H9 (cell line): ENCODE measurements at regions not wholly inside any gene's neighbourhood (a gene's known extent, or its start where the extent isn't known, plus 50 kb on each side); places are given as distances from the start of the nearest gene placed in this dataset.

Source experiments
- DNase-seq: peaks from one replicate; pipeline ENCODE4 v3.0.0-alpha.2; 2017
- H2AFZ ChIP-seq: one replicate; pipeline ENCODE4 v1.6.1; 2013; ENCODE audit warnings: mild to moderate bottlenecking, low read length, control low read depth, moderate library complexity
- H2AK5ac ChIP-seq: 2 replicates; pipeline ENCODE4 v1.6.1; 2013; ENCODE audit warnings: low read length, control low read depth, mixed read lengths; ENCODE audit not compliant: insufficient read length
- H2BK120ac ChIP-seq: one replicate; pipeline ENCODE4 v1.6.1; 2013; ENCODE audit warnings: low read depth, mild to moderate bottlenecking, low read length, control low read depth, inconsistent platforms; ENCODE audit not compliant: poor library complexity, severe bottlenecking
- H2BK12ac ChIP-seq: 2 replicates; pipeline ENCODE4 v1.6.1; 2013; ENCODE audit warnings: low read length, control low read depth, mixed read lengths, low read depth; ENCODE audit not compliant: insufficient read length
- H2BK15ac ChIP-seq: 2 replicates; pipeline ENCODE4 v1.6.1; 2013; ENCODE audit warnings: low read depth, low read length, control low read depth
- H2BK20ac ChIP-seq: one replicate; pipeline ENCODE4 v1.6.1; 2013; ENCODE audit warnings: low read depth, mild to moderate bottlenecking, low read length, control low read depth, inconsistent platforms; ENCODE audit not compliant: poor library complexity, severe bottlenecking
- H2BK5ac ChIP-seq: 2 replicates; pipeline ENCODE4 v1.6.1; 2013; ENCODE audit warnings: low read length, control low read depth, mixed read lengths; ENCODE audit not compliant: insufficient read length
- H3K14ac ChIP-seq: 2 replicates; pipeline ENCODE4 v1.6.1; 2013; ENCODE audit warnings: low read length, control low read depth; ENCODE audit not compliant: insufficient read depth
- H3K18ac ChIP-seq: 2 replicates; pipeline ENCODE4 v1.6.1; 2013; ENCODE audit warnings: low read depth, mild to moderate bottlenecking, mixed read lengths, low read length, control low read depth; ENCODE audit not compliant: insufficient read length
- H3K23ac ChIP-seq: 2 replicates; pipeline ENCODE4 v1.6.1; 2013; ENCODE audit warnings: low read length, control low read depth, mixed read lengths, low read depth; ENCODE audit not compliant: insufficient read length
- H3K23me2 ChIP-seq: 2 replicates; pipeline ENCODE4 v1.6.1; 2013; ENCODE audit warnings: low read depth, mild to moderate bottlenecking, mixed read lengths, low read length, control low read depth; ENCODE audit not compliant: insufficient read length, poor library complexity, severe bottlenecking
- H3K27ac ChIP-seq: 2 replicates; pipeline ENCODE4 v1.5.1; 2013; ENCODE audit warnings: low read length, control low read depth, mixed read lengths, low read depth; ENCODE audit not compliant: insufficient read length
- H3K27me3 ChIP-seq: 2 replicates; pipeline ENCODE4 v1.6.1; 2013; ENCODE audit warnings: low read length, control low read depth, inconsistent platforms; ENCODE audit not compliant: insufficient read depth
- H3K4ac ChIP-seq: 2 replicates; pipeline ENCODE4 v1.6.1; 2013; ENCODE audit warnings: low read depth, mild to moderate bottlenecking, control low read depth, inconsistent platforms, low read length, moderate library complexity
- H3K4me1 ChIP-seq: 2 replicates; pipeline ENCODE4 v1.6.1; 2013; ENCODE audit warnings: low read length, control low read depth, inconsistent platforms; ENCODE audit not compliant: insufficient read depth
- H3K4me2 ChIP-seq: 2 replicates; pipeline ENCODE4 v1.6.1; 2013; ENCODE audit warnings: low read length, control low read depth, mixed read lengths; ENCODE audit not compliant: insufficient read length, insufficient read depth
- H3K56ac ChIP-seq: 2 replicates; pipeline ENCODE4 v1.6.1; 2013; ENCODE audit warnings: low read depth, mild to moderate bottlenecking, mixed read lengths, low read length, control low read depth; ENCODE audit not compliant: insufficient read length
- H3K79me1 ChIP-seq: 2 replicates; pipeline ENCODE4 v1.6.1; 2013; ENCODE audit warnings: low read depth, mild to moderate bottlenecking, moderate library complexity, low read length, control low read depth, inconsistent platforms; ENCODE audit not compliant: insufficient read depth, poor library complexity, severe bottlenecking
- H3K79me2 ChIP-seq: 2 replicates; pipeline ENCODE4 v1.6.1; 2013; ENCODE audit warnings: low read length, control low read depth, inconsistent platforms; ENCODE audit not compliant: insufficient read depth
- H3K9ac ChIP-seq: 2 replicates; pipeline ENCODE4 v1.6.1; 2013; ENCODE audit warnings: low read length, control low read depth, mixed read lengths; ENCODE audit not compliant: insufficient read length; ENCODE audit errors: extremely low read depth
- H3K9me3 ChIP-seq: one replicate; pipeline ENCODE4 v1.6.1; 2013; ENCODE audit warnings: low read depth, low read length, inconsistent platforms; ENCODE audit not compliant: control insufficient read depth
- H3T11ph ChIP-seq: one replicate; pipeline ENCODE4 v1.6.1; 2013; ENCODE audit warnings: mild to moderate bottlenecking, low read length, control low read depth, inconsistent platforms
- H4K20me1 ChIP-seq: one replicate; pipeline ENCODE4 v1.6.1; 2013; ENCODE audit not compliant: control insufficient read depth, insufficient read length, insufficient read depth
- H4K5ac ChIP-seq: 2 replicates; pipeline ENCODE4 v1.6.1; 2013; ENCODE audit warnings: low read depth, mild to moderate bottlenecking, mixed read lengths, low read length, control low read depth; ENCODE audit not compliant: insufficient read length
- H4K8ac ChIP-seq: replicated peaks from 2 replicates; pipeline ENCODE4 v1.6.1; 2013; ENCODE audit warnings: low read length, control low read depth, mixed read lengths, low read depth; ENCODE audit not compliant: insufficient read length
- H4K91ac ChIP-seq: 2 replicates; pipeline ENCODE4 v1.6.1; 2013; ENCODE audit warnings: low read depth, mild to moderate bottlenecking, moderate library complexity, mixed read lengths, low read length, control low read depth; ENCODE audit not compliant: insufficient read length
- H3K27ac Mint-ChIP-seq, 3 experiments: 2 replicates in 2 of 3; 3 replicates in 1 of 3; pipeline ENCODE4 v1.8.0; 2020 to 2021; ENCODE audit warnings: mixed read lengths in 3 of 3, mild to moderate bottlenecking in 1 of 3, moderate library complexity in 1 of 3
- H3K27me3 Mint-ChIP-seq: 2 replicates; pipeline ENCODE4 v1.8.0; 2021; ENCODE audit warnings: low read depth, mild to moderate bottlenecking, moderate library complexity, mixed read lengths
- H3K36me3 Mint-ChIP-seq, 3 experiments: 2 replicates in 2 of 3; 3 replicates in 1 of 3; pipeline ENCODE4 v1.8.0; 2020 to 2021; ENCODE audit warnings: low read depth in 3 of 3, mixed read lengths in 3 of 3; ENCODE audit not compliant: insufficient read depth in 1 of 3
- H3K4me1 Mint-ChIP-seq, 2 experiments: 2 replicates each; pipeline ENCODE4 v1.8.0; 2020; ENCODE audit warnings: mixed read lengths in 2 of 2
- H3K4me3 Mint-ChIP-seq, 2 experiments: 2 replicates in 1 of 2; 3 replicates in 1 of 2; pipeline ENCODE4 v1.8.0; 2020 to 2021; ENCODE audit warnings: mild to moderate bottlenecking in 2 of 2, mixed read lengths in 2 of 2, moderate library complexity in 1 of 2
- H3K9me3 Mint-ChIP-seq, 2 experiments: 2 replicates in 1 of 2; 3 replicates in 1 of 2; pipeline ENCODE4 v1.8.0; 2020; ENCODE audit warnings: mild to moderate bottlenecking in 2 of 2, mixed read lengths in 2 of 2, moderate library complexity in 1 of 2
- WGBS: extraction: QIAGEN DNeasy Blood & Tissue Kit; methylation state at CpG from one replicate; pipeline ENCODE4 v1.1.7; 2013; ENCODE audit warnings: missing lambda C conversion rate, low lambda C conversion rate, mixed read lengths; ENCODE audit not compliant: insufficient read length; ENCODE audit errors: extremely low coverage; 5-methylcytosine and 5-hydroxymethylcytosine counted together
- TF ChIP-seq, protein P1 (sequence below): fragments of 200-600 bp; sonication (generic); conservative IDR thresholded peaks from 3 replicates; pipeline ENCODE4 v1.8.0; 2021; ENCODE audit warnings: antibody characterized with exemption, mild to moderate bottlenecking

GRCh38 chr9:25254051-25254450 is 424.2 kb downstream of the TUSC1 start:
- Histone ChIP-seq H3K14ac (no peak overlapping the region), H2AFZ (no peak overlapping the region)

More at GRCh38 chr9:25254051-25254450, 424.2 kb downstream of the TUSC1 start:
- no peak overlapping the region for H2AK5ac ChIP-seq
- no peaks in the 10 kb centered on the region for H3K79me1 ChIP-seq
- no peak overlapping the region for H3K56ac ChIP-seq
- no peaks in the 10 kb centered on the region for H3K4me1 ChIP-seq
- H3T11ph ChIP-seq = no peak overlapping the region
- no peaks in the 10 kb centered on the region for H3K27me3 ChIP-seq
- no peak overlapping the region for H2BK20ac ChIP-seq
- H3K4ac ChIP-seq = no peak overlapping the region
- no peak overlapping the region for H3K18ac ChIP-seq
- no peak overlapping the region for H3K9ac ChIP-seq
- H3K23ac ChIP-seq = no peak overlapping the region
- peaks cover 8% of the 10 kb centered on the region in 2 experiments; a peak in 4 of 5 replicates for H3K9me3 Mint-ChIP-seq
- H2BK120ac ChIP-seq = no peak overlapping the region
- H2BK12ac ChIP-seq = no peak overlapping the region
- no peak overlapping the region for H3K4me2 ChIP-seq
- H3K36me3 Mint-ChIP-seq = peaks cover 2 to 9% (median 8%) of the 10 kb centered on the region in 3 experiments; a peak in 5 of 7 replicates
- H4K8ac ChIP-seq = no peak overlapping the region
- no peak overlapping the region for H3K4me3 Mint-ChIP-seq
- no CpG with 5 or more reads among the region's 2 CpGs for WGBS
- H4K91ac ChIP-seq = no peak overlapping the region
- DNase-seq = no peak
- H2BK5ac ChIP-seq = no peak overlapping the region
- no peaks in the 10 kb centered on the region for H3K79me2 ChIP-seq
- no peak overlapping the region for H3K27ac ChIP-seq
- TF ChIP-seq, protein P1, sequence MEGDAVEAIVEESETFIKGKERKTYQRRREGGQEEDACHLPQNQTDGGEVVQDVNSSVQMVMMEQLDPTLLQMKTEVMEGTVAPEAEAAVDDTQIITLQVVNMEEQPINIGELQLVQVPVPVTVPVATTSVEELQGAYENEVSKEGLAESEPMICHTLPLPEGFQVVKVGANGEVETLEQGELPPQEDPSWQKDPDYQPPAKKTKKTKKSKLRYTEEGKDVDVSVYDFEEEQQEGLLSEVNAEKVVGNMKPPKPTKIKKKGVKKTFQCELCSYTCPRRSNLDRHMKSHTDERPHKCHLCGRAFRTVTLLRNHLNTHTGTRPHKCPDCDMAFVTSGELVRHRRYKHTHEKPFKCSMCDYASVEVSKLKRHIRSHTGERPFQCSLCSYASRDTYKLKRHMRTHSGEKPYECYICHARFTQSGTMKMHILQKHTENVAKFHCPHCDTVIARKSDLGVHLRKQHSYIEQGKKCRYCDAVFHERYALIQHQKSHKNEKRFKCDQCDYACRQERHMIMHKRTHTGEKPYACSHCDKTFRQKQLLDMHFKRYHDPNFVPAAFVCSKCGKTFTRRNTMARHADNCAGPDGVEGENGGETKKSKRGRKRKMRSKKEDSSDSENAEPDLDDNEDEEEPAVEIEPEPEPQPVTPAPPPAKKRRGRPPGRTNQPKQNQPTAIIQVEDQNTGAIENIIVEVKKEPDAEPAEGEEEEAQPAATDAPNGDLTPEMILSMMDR = no peak
- 0 out of 7 replicates have a peak overlapping the region, but pooled peaks of 2 of the 3 experiments have one; percentile 8 to 49 for H3K27ac Mint-ChIP-seq
- no peaks in the 10 kb centered on the region for H3K9me3 ChIP-seq
- no peaks in the 10 kb centered on the region for H3K23me2 ChIP-seq
- H3K4me1 Mint-ChIP-seq = no peaks in the 10 kb centered on the region
- H3K27me3 Mint-ChIP-seq = no peaks in the 10 kb centered on the region
- no peaks in the 10 kb centered on the region for H4K20me1 ChIP-seq
- no peak overlapping the region for H4K5ac ChIP-seq
- H2BK15ac ChIP-seq = no peak overlapping the region
